Amygdala (tissue), 56 donors: ENCODE measurements at regions not wholly inside any gene's neighbourhood (a gene's known extent, or its start where the extent isn't known, plus 50 kb on each side); places are given as distances from the start of the nearest gene placed in this dataset.
"Not testable (repeated sequence)": the region's sequence is repeated elsewhere in the genome, so short reads cannot be mapped to it uniquely, and the experiment has no call there.

ENCODE experiments used
- DNase-seq, 56 donors: peaks; one replicate each; lab custom pipeline; 2025; lab: John Stamatoyannopoulos, UW

GRCh38 chr10:84571146-84571545 is 242.8 kb downstream of the CCSER2 start:
- no peak for DNase-seq

- no peak for DNase-seq
Observed at GRCh38 chr10:84574102-84574501, 245.7 kb downstream of the CCSER2 start.

- DNase-seq, result no peak
Observed at GRCh38 chr10:84581976-84582375, 253.6 kb downstream of the CCSER2 start.

GRCh38 chr10:84583501-84583900 is 255.1 kb downstream of the CCSER2 start:
- DNase-seq, result no peak

GRCh38 chr10:84587789-84588188 is 259.4 kb downstream of the CCSER2 start:
- no peak for DNase-seq

GRCh38 chr10:84588426-84588825 is 260.0 kb downstream of the CCSER2 start:
- no peak for DNase-seq

- DNase-seq, result peak in 1 of 56 donors; percentile 6
Observed at GRCh38 chr10:84588971-84589370, 260.6 kb downstream of the CCSER2 start.

GRCh38 chr10:84589526-84590205 is 261.3 kb downstream of the CCSER2 start:
- no peak for DNase-seq

GRCh38 chr10:84590327-84591193 is 262.2 kb downstream of the CCSER2 start:
- DNase-seq, result peak in 3 of 56 donors; percentile 3 to 7 (median 6)

GRCh38 chr10:84593506-84593905 is 265.1 kb downstream of the CCSER2 start:
- DNase-seq, result no peak

GRCh38 chr10:84596585-84596984 is 268.2 kb downstream of the CCSER2 start:
- no peak for DNase-seq

- DNase-seq, result no peak
Observed at GRCh38 chr10:84599254-84599653, 270.9 kb downstream of the CCSER2 start.

GRCh38 chr10:84600947-84601346 is 272.6 kb downstream of the CCSER2 start:
- no peak for DNase-seq

GRCh38 chr10:84602543-84602942 is 274.2 kb downstream of the CCSER2 start:
- DNase-seq, result not testable (repeated sequence)

GRCh38 chr10:84603971-84604370 is 275.6 kb downstream of the CCSER2 start:
- no peak for DNase-seq

GRCh38 chr10:84605802-84606201 is 277.4 kb downstream of the CCSER2 start:
- no peak for DNase-seq

GRCh38 chr10:84606428-84606827 is 278.0 kb downstream of the CCSER2 start:
- no peak for DNase-seq

GRCh38 chr10:84607044-84607443 is 278.7 kb downstream of the CCSER2 start:
- no peak for DNase-seq

- no peak for DNase-seq
Observed at GRCh38 chr10:84607523-84607922, 279.1 kb downstream of the CCSER2 start.

GRCh38 chr10:84608126-84608525 is 279.7 kb downstream of the CCSER2 start:
- no peak for DNase-seq

GRCh38 chr10:84613336-84614021 is 285.1 kb downstream of the CCSER2 start:
- peak in 12 of 56 donors; percentile 1 to 39 (median 16) for DNase-seq
